Naive thymus-derived CD4-positive, alpha-beta T cell (primary cell): ENCODE measurements at regions not wholly inside any gene's neighbourhood (a gene's known extent, or its start where the extent isn't known, plus 50 kb on each side); places are given as distances from the start of the nearest gene placed in this dataset.
A peak's percentile ranks its signal among the peaks of the same experiment; 100 is the strongest.
"Not testable (repeated sequence)": the region's sequence is repeated elsewhere in the genome, so short reads cannot be mapped to it uniquely, and the experiment has no call there.

Experiments
- ATAC-seq: fragments of 150-1000 bp; cut with Tn5 transposase; 2 replicates; pipeline ENCODE4 v1.10.0; 2021; ENCODE audit warnings: mild to moderate bottlenecking, moderate library complexity
- CTCF ChIA-PET: fragments of 350-600 bp; sonication (Branson Sonifier 250); formaldehyde crosslinking; loops from one replicate; lab custom pipeline; 2021; ENCODE audit warnings: antibody characterized with exemption; lab: Charles Lee
- POLR2A ChIA-PET: fragments of 350-600 bp; sonication (Branson Sonifier 250); formaldehyde crosslinking; loops from one replicate; lab custom pipeline; 2021; ENCODE audit warnings: antibody characterized with exemption, inconsistent platforms; lab: Charles Lee
- DNase-seq, 9 donors: peaks; one replicate each; pipeline versions ENCODE4 v3.0.0 to v3.0.0-alpha.2; 2020 to 2022; ENCODE audit warnings: mixed read lengths in 1 of 9
- H3K27ac ChIP-seq: one replicate; pipeline ENCODE4 v1.7.0; 2013; ENCODE audit warnings: mild to moderate bottlenecking, low read depth, low read length, moderate library complexity
- H3K27me3 ChIP-seq, 2 donors: one replicate each; pipeline ENCODE4 v1.7.0; 2013; ENCODE audit warnings: low read length in 2 of 2, mild to moderate bottlenecking in 2 of 2, moderate library complexity in 2 of 2; ENCODE audit not compliant: control insufficient read depth in 2 of 2, insufficient read depth in 2 of 2
- H3K36me3 ChIP-seq, 3 experiments: 1 replicate in 2 of 3; 2 replicates in 1 of 3; pipeline ENCODE4 v1.7.0; 2013; ENCODE audit warnings: low read length in 3 of 3, mild to moderate bottlenecking in 3 of 3, moderate library complexity in 1 of 3; ENCODE audit not compliant: insufficient read depth in 3 of 3, control insufficient read depth in 2 of 3
- H3K4me1 ChIP-seq, 2 donors: one replicate each; pipeline ENCODE4 v1.7.0; 2013; ENCODE audit warnings: low read length in 2 of 2, mild to moderate bottlenecking in 2 of 2, moderate library complexity in 1 of 2; ENCODE audit not compliant: control insufficient read depth in 2 of 2, insufficient read depth in 2 of 2
- H3K4me3 ChIP-seq: 2 replicates; pipeline ENCODE4 v1.7.0; 2013; ENCODE audit warnings: mild to moderate bottlenecking, low read length
- H3K9me3 ChIP-seq, 3 experiments: 1 replicate in 2 of 3; 2 replicates in 1 of 3; pipeline ENCODE4 v1.7.0; 2013; ENCODE audit warnings: low read length in 3 of 3; ENCODE audit not compliant: control insufficient read depth in 2 of 3
- H3K27ac Mint-ChIP-seq, 9 donors: one replicate each; pipeline ENCODE4 v1.8.0; 2020 to 2022; ENCODE audit warnings: mixed read lengths in 9 of 9, mild to moderate bottlenecking in 8 of 9, moderate library complexity in 5 of 9, inconsistent platforms in 2 of 9
- H3K27me3 Mint-ChIP-seq, 5 donors: one replicate each; pipeline ENCODE4 v1.8.0; 2021 to 2022; ENCODE audit warnings: mixed read lengths in 5 of 5, mild to moderate bottlenecking in 1 of 5
- H3K36me3 Mint-ChIP-seq, 5 donors: one replicate each; pipeline ENCODE4 v1.8.0; 2020 to 2022; ENCODE audit warnings: mixed read lengths in 5 of 5, mild to moderate bottlenecking in 3 of 5, inconsistent platforms in 1 of 5
- H3K4me1 Mint-ChIP-seq, 7 donors: one replicate each; pipeline ENCODE4 v1.8.0; 2020 to 2022; ENCODE audit warnings: mixed read lengths in 7 of 7, mild to moderate bottlenecking in 3 of 7, inconsistent platforms in 1 of 7
- H3K4me3 Mint-ChIP-seq, 10 donors: one replicate each; pipeline ENCODE4 v1.8.0; 2020 to 2022; ENCODE audit warnings: mild to moderate bottlenecking in 10 of 10, mixed read lengths in 10 of 10, moderate library complexity in 6 of 10, inconsistent platforms in 2 of 10
- H3K9me3 Mint-ChIP-seq, 11 donors: one replicate each; pipeline ENCODE4 v1.8.0; 2020 to 2022; ENCODE audit warnings: mixed read lengths in 11 of 11, mild to moderate bottlenecking in 4 of 11, inconsistent platforms in 1 of 11, moderate library complexity in 1 of 11
- intact Hi-C, 2 donors: fragments of 100-400 bp; cut with micrococcal nuclease; formaldehyde crosslinking; loops; one replicate each; pipeline ENCODE4 v1.15.1; 2023

GRCh38 chr5:50591338-50591737 is 75.1 kb upstream of the PARP8 start:
- H3K36me3 ChIP-seq, H3K27me3 ChIP-seq, H3K4me3 ChIP-seq, H3K27ac ChIP-seq, ATAC-seq, H3K9me3 ChIP-seq, H3K27me3 Mint-ChIP-seq: not testable (repeated sequence)
- H3K4me1 ChIP-seq, result peaks cover 32 to 53% of the 10 kb centered on the region in 2 donors
- Mint-ChIP-seq H3K36me3 (peaks cover 0 to 35% (median 0%) of the 10 kb centered on the region in 5 donors), H3K27ac (peak overlapping the region in 6 of 9 donors; percentile 66 to 87 (median 77)), H3K9me3 (peaks cover 0 to 12% (median 0%) of the 10 kb centered on the region in 11 donors), H3K4me3 (peak overlapping the region in 8 of 10 donors; percentile 15 to 70 (median 38)), H3K4me1 (peaks cover 28 to 62% (median 49%) of the 10 kb centered on the region in 7 donors)
- DNase-seq, result peak in 3 of 9 donors; percentile 23 to 32 (median 26)
- intact Hi-C loops, result loop anchor here (5.0 kb wide), 6 partner anchors 34 to 174 kb away; partner anchors contain the start of gene PARP8 (in 1 of the 2)
- CTCF ChIA-PET, result interaction anchor here (0.6 kb wide), 1 partner anchor 34 kb away, joined by 4 read pairs; no protein-coding TSS in a partner anchor
- POLR2A ChIA-PET, result interaction anchor here (0.6 to 0.9 kb wide), 2 partner anchors 15 to 114 kb away, joined by 3 to 4 read pairs; no protein-coding TSS in a partner anchor

GRCh38 chr5:50593681-50594080 is 72.8 kb upstream of the PARP8 start:
- H3K27ac ChIP-seq, result no peak overlapping the region
- Mint-ChIP-seq H3K36me3 (peaks cover 0 to 54% (median 0%) of the 10 kb centered on the region in 5 donors), H3K4me3 (peak overlapping the region in 7 of 10 donors; percentile 29 to 70 (median 46)), H3K9me3 (peaks cover 0 to 26% (median 0%) of the 10 kb centered on the region in 11 donors), H3K27ac (peak overlapping the region in 7 of 9 donors; percentile 6 to 85 (median 68)), H3K27me3 (no peaks in the 10 kb centered on the region), H3K4me1 (peaks cover 26 to 59% (median 49%) of the 10 kb centered on the region in 7 donors)
- intact Hi-C loops, result loop anchor here (2.0 to 5.0 kb wide), 10 partner anchors 17 to 176 kb away; partner anchors contain the start of genes EMB (in 1 of the 2) and PARP8 (in 1 of the 2)
- no peak for ATAC-seq
- ChIA-PET POLR2A (interaction anchor here (0.6 to 0.7 kb wide), 2 partner anchors 20 to 74 kb away, joined by 3 to 5 read pairs; no protein-coding TSS in a partner anchor), CTCF (interaction anchor here (0.6 to 0.7 kb wide), 2 partner anchors 88 to 122 kb away, joined by 3 read pairs; no protein-coding TSS in a partner anchor)
- H3K4me1 ChIP-seq, result peaks cover 32 to 53% of the 10 kb centered on the region in 2 donors
- H3K4me3 ChIP-seq, result no peak overlapping the region
- no peaks in the 10 kb centered on the region for H3K27me3 ChIP-seq
- no peaks in the 10 kb centered on the region for H3K9me3 ChIP-seq
- no peaks in the 10 kb centered on the region for H3K36me3 ChIP-seq
- DNase-seq, result peak in 4 of 9 donors; percentile 14 to 50 (median 32)

DNA sequence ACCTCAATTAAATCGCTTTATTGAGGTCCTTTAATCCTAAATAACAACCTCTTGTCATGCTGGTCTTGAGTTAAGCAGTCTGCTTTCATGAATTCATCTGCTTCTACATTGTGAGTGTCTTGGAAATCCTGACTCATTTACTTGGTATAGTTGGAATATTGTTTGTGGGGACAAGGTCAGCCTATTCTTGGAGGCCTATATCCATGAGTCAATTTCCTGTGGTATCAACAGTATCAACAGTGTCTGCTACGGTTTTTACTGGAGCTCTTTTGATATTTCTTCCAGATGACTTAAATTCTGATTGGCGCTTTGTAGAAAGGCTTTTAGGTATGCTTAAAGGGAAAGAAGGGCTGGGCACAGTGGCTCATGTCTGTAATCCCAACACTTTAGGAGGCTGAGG is 71.2 kb upstream of the PARP8 start:
- Mint-ChIP-seq H3K9me3 (peaks cover 0 to 41% (median 12%) of the 10 kb centered on the region in 11 donors), H3K27me3 (no peaks in the 10 kb centered on the region), H3K36me3 (peaks cover 0 to 62% (median 6%) of the 10 kb centered on the region in 5 donors), H3K4me1 (peaks cover 23 to 54% (median 39%) of the 10 kb centered on the region in 7 donors), H3K4me3 (no peak overlapping the region), H3K27ac (peak overlapping the region in 2 of 9 donors; percentile 34)
- Histone ChIP-seq H3K9me3 (no peaks in the 10 kb centered on the region), H3K36me3 (no peaks in the 10 kb centered on the region), H3K4me3 (no peak overlapping the region), H3K27ac (no peak overlapping the region), H3K4me1 (peaks cover 31 to 46% of the 10 kb centered on the region in 2 donors), H3K27me3 (no peaks in the 10 kb centered on the region)
- intact Hi-C loops, result no loop called here
- DNase-seq (no peak), ATAC-seq (no peak)
- ChIA-PET CTCF (no interaction called here), POLR2A (no interaction called here)

GRCh38 chr5:50601576-50601975 is 64.9 kb upstream of the PARP8 start:
- H3K36me3 ChIP-seq, H3K9me3 ChIP-seq, H3K27ac ChIP-seq, intact Hi-C loops, H3K4me3 ChIP-seq, H3K4me1 ChIP-seq, H3K27me3 Mint-ChIP-seq, POLR2A ChIA-PET, H3K27me3 ChIP-seq, CTCF ChIA-PET, ATAC-seq: not testable (repeated sequence)
- peaks cover 0 to 57% (median 6%) of the 10 kb centered on the region in 5 donors for H3K36me3 Mint-ChIP-seq
- DNase-seq, result peak in 6 of 9 donors; percentile 35 to 71 (median 47)
- H3K4me1 Mint-ChIP-seq, result peaks cover 5 to 37% (median 21%) of the 10 kb centered on the region in 7 donors
- H3K4me3 Mint-ChIP-seq, result peak overlapping the region in 3 of 10 donors; percentile 30 to 73 (median 57)
- peak overlapping the region in 6 of 9 donors; percentile 16 to 70 (median 64) for H3K27ac Mint-ChIP-seq
- peaks cover 0 to 54% (median 13%) of the 10 kb centered on the region in 11 donors for H3K9me3 Mint-ChIP-seq

GRCh38 chr5:50606179-50606578 is 60.3 kb upstream of the PARP8 start:
- no peaks in the 10 kb centered on the region for H3K9me3 ChIP-seq
- ATAC-seq, result no peak
- no peaks in the 10 kb centered on the region for H3K27me3 ChIP-seq
- no peaks in the 10 kb centered on the region for H3K27me3 Mint-ChIP-seq
- no peak for DNase-seq
- no peaks in the 10 kb centered on the region for H3K36me3 ChIP-seq
- CTCF ChIA-PET, result no interaction called here
- H3K4me3 ChIP-seq, result no peak overlapping the region
- no peak overlapping the region for H3K27ac ChIP-seq
- H3K36me3 Mint-ChIP-seq, result peaks cover 0 to 32% (median 6%) of the 10 kb centered on the region in 5 donors
- POLR2A ChIA-PET, result interaction anchor here (1.2 kb wide), 1 partner anchor 166 kb away, joined by 3 read pairs; the partner anchor contains the start of gene EMB
- H3K4me1 Mint-ChIP-seq, result peaks cover 2 to 26% (median 19%) of the 10 kb centered on the region in 7 donors
- no peak overlapping the region for H3K27ac Mint-ChIP-seq
- intact Hi-C loops, result no loop called here
- peaks cover 0 to 21% (median 6%) of the 10 kb centered on the region in 11 donors for H3K9me3 Mint-ChIP-seq
- H3K4me1 ChIP-seq, result peaks cover 0 to 10% of the 10 kb centered on the region in 2 donors
- H3K4me3 Mint-ChIP-seq, result no peak overlapping the region

GRCh38 chr5:50607456-50607855 is 59.0 kb upstream of the PARP8 start:
- H3K9me3 ChIP-seq, H3K27me3 Mint-ChIP-seq, H3K27ac Mint-ChIP-seq, intact Hi-C loops, H3K36me3 ChIP-seq, H3K4me3 ChIP-seq, POLR2A ChIA-PET, H3K27ac ChIP-seq, ATAC-seq, H3K27me3 ChIP-seq, H3K4me1 ChIP-seq, H3K4me3 Mint-ChIP-seq, DNase-seq, CTCF ChIA-PET: not testable (repeated sequence)
- peaks cover 0 to 22% (median 6%) of the 10 kb centered on the region in 5 donors for H3K36me3 Mint-ChIP-seq
- peaks cover 2 to 20% (median 11%) of the 10 kb centered on the region in 7 donors for H3K4me1 Mint-ChIP-seq
- peaks cover 0 to 16% (median 6%) of the 10 kb centered on the region in 11 donors for H3K9me3 Mint-ChIP-seq
